ENCODE measurements at regions not wholly inside any gene's neighbourhood (a gene's known extent, or its start where the extent isn't known, plus 50 kb on each side); places are given as distances from the start of the nearest gene placed in this dataset.
"Not testable (repeated sequence)": the region's sequence is repeated elsewhere in the genome, so short reads cannot be mapped to it uniquely, and the experiment has no call there.

GRCh38 chr10:91002656-91003055 lies 81.8 kb upstream of the ANKRD1 start:
- no peak for DNase-seq

- peak in 3 of 56 donors; percentile 6 to 7 (median 7) for DNase-seq
Measured at GRCh38 chr10:91003379-91003778, 82.5 kb upstream of the ANKRD1 start.

GRCh38 chr10:91005276-91005675 lies 84.4 kb upstream of the ANKRD1 start:
- not testable (repeated sequence) for DNase-seq

- DNase-seq: peak in 49 of 56 donors; percentile 9 to 78 (median 47)
Measured at GRCh38 chr10:91006001-91006751, 85.3 kb upstream of the ANKRD1 start.

GRCh38 chr10:91006752-91007346 lies 86.0 kb upstream of the ANKRD1 start:
- DNase-seq: no peak

- peak in 1 of 56 donors; percentile 12 for DNase-seq
Measured at GRCh38 chr10:91007655-91008054, 86.8 kb upstream of the ANKRD1 start.

GRCh38 chr10:91009121-91009520 lies 88.2 kb upstream of the ANKRD1 start:
- no peak for DNase-seq

- no peak for DNase-seq
Measured at GRCh38 chr10:91010952-91011351, 90.1 kb upstream of the ANKRD1 start.

- DNase-seq: no peak
Measured at GRCh38 chr10:91012502-91012901, 91.6 kb upstream of the ANKRD1 start.

GRCh38 chr10:91013985-91014384 lies 93.1 kb upstream of the ANKRD1 start:
- no peak for DNase-seq

- DNase-seq: peak in 1 of 56 donors; percentile 7
Measured at GRCh38 chr10:91017198-91017597, 96.3 kb upstream of the ANKRD1 start.

GRCh38 chr10:91021901-91022300 lies 101.0 kb upstream of the ANKRD1 start:
- DNase-seq: no peak

GRCh38 chr10:91022390-91022789 lies 101.5 kb upstream of the ANKRD1 start:
- peak in 5 of 56 donors; percentile 8 to 41 (median 28) for DNase-seq

- DNase-seq: peak in 50 of 56 donors; percentile 19 to 82 (median 56)
Measured at GRCh38 chr10:91022924-91023699, 102.2 kb upstream of the ANKRD1 start.

GRCh38 chr10:91023700-91024398 lies 103.0 kb upstream of the ANKRD1 start:
- DNase-seq: peak in 11 of 56 donors; percentile 2 to 58 (median 18)

- peak in 2 of 56 donors; percentile 9 to 20 for DNase-seq
Measured at GRCh38 chr10:91024541-91024940, 103.7 kb upstream of the ANKRD1 start.

- DNase-seq: peak in 1 of 56 donors; percentile 6
Measured at GRCh38 chr10:91032611-91033206, 111.8 kb upstream of the ANKRD1 start.

GRCh38 chr10:91033324-91033950 lies 112.5 kb upstream of the ANKRD1 start:
- DNase-seq: no peak

GRCh38 chr10:91034042-91034441 lies 113.2 kb upstream of the ANKRD1 start:
- no peak for DNase-seq

GRCh38 chr10:91034494-91035159 lies 113.7 kb upstream of the ANKRD1 start:
- peak in 26 of 56 donors; percentile 3 to 65 (median 26) for DNase-seq
